Tibial nerve (tissue), 4 donors: ENCODE measurements at regions not wholly inside any gene's neighbourhood (a gene's known extent, or its start where the extent isn't known, plus 50 kb on each side); places are given as distances from the start of the nearest gene placed in this dataset.
"Not testable (repeated sequence)": the region's sequence is repeated elsewhere in the genome, so short reads cannot be mapped to it uniquely, and the experiment has no call there.

Experiments used
- DNase-seq, 2 donors: peaks; one replicate each; pipeline ENCODE4 v3.0.0-alpha.2; 2019; ENCODE audit warnings: low spot score in 2 of 2
- H3K27ac ChIP-seq, 4 donors: fragments of 200-600 bp; sonication (generic) in 3 of 4; one replicate each; pipeline ENCODE4 v1.5.1; 2017 to 2019; ENCODE audit warnings: mild to moderate bottlenecking in 1 of 4
- H3K27me3 ChIP-seq, 2 donors: fragments of 200-600 bp; sonication (generic) in 1 of 2; one replicate each; pipeline versions ENCODE4 v1.5.1 to v1.6.0; 2017 to 2019
- H3K36me3 ChIP-seq, 3 donors: fragments of 200-600 bp; sonication (generic); one replicate each; pipeline ENCODE4 v1.5.1; 2018 to 2019
- H3K4me1 ChIP-seq, 4 donors: fragments of 200-600 bp; sonication (generic) in 3 of 4; one replicate each; pipeline ENCODE4 v1.5.1; 2017 to 2019
- H3K4me3 ChIP-seq, 4 donors: fragments of 200-600 bp; sonication (generic) in 3 of 4; one replicate each; pipeline ENCODE4 v1.5.1; 2017 to 2019; ENCODE audit warnings: mild to moderate bottlenecking in 1 of 4, moderate library complexity in 1 of 4
- H3K9me3 ChIP-seq, 4 donors: fragments of 200-600 bp; sonication (generic) in 3 of 4; one replicate each; pipeline ENCODE4 v1.5.1; 2017 to 2019
- EP300 ChIP-seq, 2 donors: sonication (generic); formaldehyde crosslinking; IDR thresholded peaks; one replicate each; pipeline ENCODE4 v1.6.1; 2017; ENCODE audit warnings: antibody characterized with exemption in 2 of 2, mild to moderate bottlenecking in 1 of 2
- POLR2A ChIP-seq, 2 donors: fragments of 450-650 bp; IDR thresholded peaks; one replicate each; pipeline ENCODE4 v1.6.1; 2017; ENCODE audit warnings: antibody characterized with exemption in 2 of 2, mild to moderate bottlenecking in 2 of 2, moderate library complexity in 2 of 2
- WGBS, 2 donors: methylation state at CpG; one replicate each; pipeline ENCODE4 v1.1.5; 2018; 5-methylcytosine and 5-hydroxymethylcytosine counted together
- TF ChIP-seq, protein P1 (sequence below), 5 experiments: fragments of 200-600 bp in 3 of 5; fragments of 450-650 bp in 2 of 5; sonication (generic) in 3 of 5; IDR thresholded peaks; one replicate each; pipeline ENCODE4 v1.5.1; 2016 to 2019; ENCODE audit warnings: antibody characterized with exemption in 5 of 5, mild to moderate bottlenecking in 3 of 5, moderate library complexity in 2 of 5

DNA sequence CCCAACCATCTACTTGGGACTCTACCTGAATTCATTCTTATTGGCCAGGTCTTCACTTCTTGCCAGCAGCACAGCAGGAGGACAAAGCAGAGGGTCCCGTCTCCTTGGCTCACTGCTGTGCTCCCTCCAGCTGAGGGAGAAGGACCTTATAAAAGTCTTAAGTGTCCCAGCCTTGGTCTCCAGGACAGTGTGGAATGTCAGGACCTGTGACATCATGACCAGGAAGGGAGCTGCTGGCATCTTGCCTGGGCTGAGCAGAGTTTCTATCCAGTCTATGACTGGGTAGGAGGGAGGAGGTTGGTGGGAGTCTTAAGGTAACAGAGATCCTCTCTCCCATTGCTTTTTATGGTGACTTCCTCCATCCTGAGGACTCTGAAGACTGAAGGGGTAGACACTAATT, 56.6 kb upstream of the ANKRD10 start:
- WGBS, 2 donors: 78 to 100% methylated on average over 1 of the region's 1 CpG
- H3K27me3 ChIP-seq: no peaks in the 10 kb centered on the region
- no peaks in the 10 kb centered on the region for H3K4me1 ChIP-seq
- H3K36me3 ChIP-seq: no peaks in the 10 kb centered on the region
- H3K27ac ChIP-seq: no peak overlapping the region
- peaks cover 0 to 13% (median 0%) of the 10 kb centered on the region in 4 donors for H3K9me3 ChIP-seq
- DNase-seq: no peak
- no peak overlapping the region for H3K4me3 ChIP-seq
- TF ChIP-seq EP300 (IDR thresholded peaks at IDR 0.05) (no peak), POLR2A (IDR thresholded peaks at IDR 0.05) (no peak)
- TF ChIP-seq, protein P1, sequence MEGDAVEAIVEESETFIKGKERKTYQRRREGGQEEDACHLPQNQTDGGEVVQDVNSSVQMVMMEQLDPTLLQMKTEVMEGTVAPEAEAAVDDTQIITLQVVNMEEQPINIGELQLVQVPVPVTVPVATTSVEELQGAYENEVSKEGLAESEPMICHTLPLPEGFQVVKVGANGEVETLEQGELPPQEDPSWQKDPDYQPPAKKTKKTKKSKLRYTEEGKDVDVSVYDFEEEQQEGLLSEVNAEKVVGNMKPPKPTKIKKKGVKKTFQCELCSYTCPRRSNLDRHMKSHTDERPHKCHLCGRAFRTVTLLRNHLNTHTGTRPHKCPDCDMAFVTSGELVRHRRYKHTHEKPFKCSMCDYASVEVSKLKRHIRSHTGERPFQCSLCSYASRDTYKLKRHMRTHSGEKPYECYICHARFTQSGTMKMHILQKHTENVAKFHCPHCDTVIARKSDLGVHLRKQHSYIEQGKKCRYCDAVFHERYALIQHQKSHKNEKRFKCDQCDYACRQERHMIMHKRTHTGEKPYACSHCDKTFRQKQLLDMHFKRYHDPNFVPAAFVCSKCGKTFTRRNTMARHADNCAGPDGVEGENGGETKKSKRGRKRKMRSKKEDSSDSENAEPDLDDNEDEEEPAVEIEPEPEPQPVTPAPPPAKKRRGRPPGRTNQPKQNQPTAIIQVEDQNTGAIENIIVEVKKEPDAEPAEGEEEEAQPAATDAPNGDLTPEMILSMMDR (IDR thresholded peaks at IDR 0.05): no peak

DNA sequence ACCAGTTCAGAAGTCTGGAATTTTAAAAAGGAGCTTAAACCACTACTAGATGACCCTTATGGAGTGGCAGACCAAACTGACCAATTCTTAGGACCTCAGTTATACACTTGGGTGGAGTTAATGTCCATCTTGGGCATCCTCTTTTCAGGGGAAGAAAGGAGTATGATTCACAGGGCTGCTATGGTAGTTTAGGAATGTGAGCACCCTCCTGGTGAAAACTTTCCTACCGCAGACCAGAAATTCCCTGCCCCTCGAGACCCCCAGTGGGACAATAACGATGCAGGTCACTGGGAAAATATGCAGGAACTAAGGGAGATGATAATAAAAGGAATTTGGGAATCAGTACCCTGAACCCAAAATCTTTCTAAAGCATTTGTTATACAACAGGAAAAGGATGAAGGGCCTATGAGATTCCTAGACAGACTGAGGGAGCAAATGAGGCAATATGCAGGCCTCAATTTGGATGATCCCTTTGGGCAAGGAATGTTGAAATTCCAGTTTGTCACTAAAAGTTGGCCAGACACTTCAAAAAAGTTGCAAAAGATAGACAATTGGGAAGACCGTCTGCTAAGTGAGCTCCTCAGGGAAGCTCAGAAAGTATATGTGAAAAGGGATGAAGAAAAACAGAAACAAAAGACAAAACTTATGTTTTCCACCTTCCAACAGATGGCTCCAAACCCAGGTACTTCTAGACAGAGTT, 52.4 kb upstream of the ANKRD10 start:
- WGBS, 2 donors: 83 to 86% methylated on average over 4 of the region's 4 CpGs
- H3K9me3 ChIP-seq: peaks cover 0 to 35% (median 6%) of the 10 kb centered on the region in 4 donors
- H3K27me3 ChIP-seq, DNase-seq, H3K4me3 ChIP-seq, H3K27ac ChIP-seq, H3K36me3 ChIP-seq, H3K4me1 ChIP-seq: not testable (repeated sequence)

DNA sequence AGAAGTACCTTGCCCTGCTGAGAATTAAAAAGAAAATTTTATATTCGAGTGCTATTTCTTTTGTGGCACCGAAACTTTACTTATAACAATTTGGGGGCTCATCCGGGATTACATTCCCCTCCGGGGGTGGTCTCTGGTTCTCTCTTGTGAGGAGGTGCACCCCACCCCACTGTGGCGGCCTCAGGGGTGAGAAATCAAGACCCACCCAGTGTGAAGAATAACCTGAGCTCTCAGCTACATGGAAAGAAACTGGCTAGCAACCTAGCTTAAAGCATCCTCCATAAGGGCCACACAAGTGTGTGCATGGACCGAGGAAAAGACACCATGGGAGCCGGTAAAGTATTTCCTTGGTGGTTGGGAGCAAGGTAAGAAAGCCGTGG, 50.9 kb upstream of the ANKRD10 start:
- H3K4me1 ChIP-seq: no peaks in the 10 kb centered on the region
- H3K27ac ChIP-seq: no peak overlapping the region
- H3K4me3 ChIP-seq: no peak overlapping the region

DNA sequence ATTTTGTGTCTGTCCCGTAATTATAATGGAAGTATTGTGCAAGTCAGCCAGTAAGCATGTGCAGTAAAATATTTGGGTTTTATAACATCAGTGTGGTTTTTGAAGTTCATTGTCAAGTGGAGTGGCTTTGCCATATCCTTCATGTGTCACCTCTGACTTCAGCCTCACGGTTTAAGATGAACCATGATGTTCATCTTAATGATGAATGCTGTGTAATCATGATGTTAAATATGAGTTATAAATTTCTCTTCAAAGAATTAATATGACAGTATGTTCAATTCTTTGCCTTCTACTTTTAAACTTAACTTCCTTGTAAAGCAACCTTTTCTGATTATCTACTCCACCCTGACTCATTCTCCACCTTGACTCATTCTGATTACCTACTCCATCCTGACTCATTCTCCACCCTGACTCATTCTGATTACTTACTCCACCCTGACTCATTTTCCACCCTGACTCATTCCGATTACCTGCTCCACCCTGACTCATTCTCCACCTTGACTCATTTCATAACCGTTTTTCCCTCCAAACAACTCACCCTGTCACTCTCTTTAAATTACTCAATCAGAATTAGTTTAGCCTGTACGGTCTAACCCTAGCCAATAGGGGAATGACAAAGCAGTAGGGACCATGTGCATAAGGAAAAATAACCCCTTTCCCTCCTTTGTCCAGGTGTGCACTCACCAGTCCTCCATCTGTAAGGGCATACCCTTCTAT, 50.3 kb upstream of the ANKRD10 start:
- 76 to 77% methylated on average over 5 of the region's 5 CpGs for WGBS, 2 donors
- H3K4me1 ChIP-seq: no peaks in the 10 kb centered on the region
- peaks cover 0 to 42% (median 6%) of the 10 kb centered on the region in 4 donors for H3K9me3 ChIP-seq
- no peak overlapping the region for H3K4me3 ChIP-seq
- no peaks in the 10 kb centered on the region for H3K36me3 ChIP-seq
- no peak overlapping the region for H3K27ac ChIP-seq
- DNase-seq: no peak
- no peaks in the 10 kb centered on the region for H3K27me3 ChIP-seq
- TF ChIP-seq EP300 (IDR thresholded peaks at IDR 0.05) (no peak), POLR2A (IDR thresholded peaks at IDR 0.05) (no peak)
- TF ChIP-seq, protein P1 (IDR thresholded peaks at IDR 0.05): no peak

More for the DNA sequence above, 50.9 kb upstream of the ANKRD10 start:
- H3K36me3 ChIP-seq: no peaks in the 10 kb centered on the region
- no peak for DNase-seq
- peaks cover 0 to 42% (median 6%) of the 10 kb centered on the region in 4 donors for H3K9me3 ChIP-seq
- no peak for TF ChIP-seq POLR2A (IDR thresholded peaks at IDR 0.05)
- H3K27me3 ChIP-seq: no peaks in the 10 kb centered on the region
- WGBS, 2 donors: 89 to 95% methylated on average over 8 of the region's 8 CpGs
